H1 (cell line): ENCODE measurements at regions not wholly inside any gene's neighbourhood (a gene's known extent, or its start where the extent isn't known, plus 50 kb on each side); places are given as distances from the start of the nearest gene placed in this dataset.

ENCODE experiments used
- CTCF ChIA-PET: fragments of 300-600 bp; sonication (Branson Sonifier 250); formaldehyde crosslinking; loops from one replicate; lab custom pipeline; 2021; ENCODE audit not compliant: partially characterized antibody; lab: Charles Lee
- POLR2A ChIA-PET: fragments of 300-600 bp; sonication (Branson Sonifier 250); formaldehyde crosslinking; loops from one replicate; lab custom pipeline; 2021; ENCODE audit warnings: inconsistent platforms; ENCODE audit not compliant: partially characterized antibody; lab: Charles Lee
- DNase-seq, 2 experiments: peaks; one replicate each; pipeline versions ENCODE4 v3.0.0 to v3.0.0-alpha.2; 2010 to 2022; ENCODE audit warnings: low spot score in 2 of 2, low read depth in 1 of 2, mixed read lengths in 1 of 2
- FAIRE-seq: peaks from 2 replicates; lab custom pipeline; 2011; peaks lifted over from hg19 to GRCh38; lab: Jason Lieb, UNC
- H2AFZ ChIP-seq: 2 replicates; pipeline ENCODE4 v1.8.1; 2012; ENCODE audit warnings: low read length, inconsistent platforms
- H2AK5ac ChIP-seq: 2 replicates; pipeline ENCODE4 v1.6.1; 2013; ENCODE audit warnings: low read depth, low read length
- H2BK120ac ChIP-seq: replicated peaks from 2 replicates; pipeline ENCODE3; 2013; ENCODE audit warnings: low read depth, low read length, inconsistent platforms
- H2BK12ac ChIP-seq: 2 replicates; pipeline ENCODE4 v1.6.1; 2013; ENCODE audit warnings: low read depth, low read length
- H2BK15ac ChIP-seq: 2 replicates; pipeline ENCODE4 v1.6.1; 2013; ENCODE audit warnings: low read length
- H2BK20ac ChIP-seq: 2 replicates; pipeline ENCODE4 v1.6.1; 2013; ENCODE audit warnings: low read length
- H2BK5ac ChIP-seq: 2 replicates; pipeline ENCODE4 v1.6.1; 2013; ENCODE audit warnings: low read depth, low read length
- H3K14ac ChIP-seq: 2 replicates; pipeline ENCODE4 v1.6.1; 2013; ENCODE audit warnings: inconsistent platforms; ENCODE audit not compliant: insufficient read length
- H3K18ac ChIP-seq: 2 replicates; pipeline ENCODE4 v1.6.1; 2013; ENCODE audit warnings: low read length; ENCODE audit errors: extremely low read depth
- H3K23ac ChIP-seq: 2 replicates; pipeline ENCODE4 v1.6.1; 2013; ENCODE audit warnings: inconsistent platforms; ENCODE audit not compliant: insufficient read length
- H3K23me2 ChIP-seq: 2 replicates; pipeline ENCODE4 v1.6.1; 2013; ENCODE audit warnings: low read depth, low read length
- H3K27ac ChIP-seq: 2 replicates; pipeline ENCODE4 v1.6.1; 2011; ENCODE audit warnings: low read depth, low read length, inconsistent platforms
- H3K27me3 ChIP-seq, 4 experiments: replicated peaks in 1 of 4; 1 replicate in 1 of 4; 2 replicates in 3 of 4; pipeline versions ENCODE4 v1.6.1 to v1.8.1; 2011 to 2013; ENCODE audit warnings: low read length in 3 of 4, mild to moderate bottlenecking in 3 of 4, inconsistent platforms in 2 of 4, mixed read lengths in 2 of 4, moderate library complexity in 1 of 4; ENCODE audit not compliant: control insufficient read depth in 3 of 4, insufficient read depth in 3 of 4; ENCODE audit errors: extremely low read depth in 1 of 4
- H3K36me3 ChIP-seq, 4 experiments: 2 replicates each; pipeline versions ENCODE4 v1.6.1 to v1.8.1; 2011 to 2013; ENCODE audit warnings: mild to moderate bottlenecking in 4 of 4, low read length in 3 of 4, moderate library complexity in 2 of 4, control low read depth in 1 of 4, inconsistent platforms in 1 of 4; ENCODE audit not compliant: insufficient read depth in 4 of 4, control insufficient read depth in 2 of 4
- H3K4ac ChIP-seq: replicated peaks from 2 replicates; pipeline ENCODE3; 2013; ENCODE audit warnings: low read length, low read depth, mixed read lengths, inconsistent platforms; ENCODE audit not compliant: insufficient read length
- H3K4me1 ChIP-seq, 4 experiments: replicated peaks in 1 of 4; 1 replicate in 1 of 4; 2 replicates in 3 of 4; pipeline versions ENCODE4 v1.6.1 to v1.8.1; 2011 to 2013; ENCODE audit warnings: low read length in 3 of 4, inconsistent platforms in 2 of 4, mixed read lengths in 1 of 4; ENCODE audit not compliant: insufficient read depth in 4 of 4, control insufficient read depth in 3 of 4
- H3K4me2 ChIP-seq, 2 experiments: 2 replicates each; pipeline versions ENCODE4 v1.6.1 to v1.8.1; 2011 to 2013; ENCODE audit warnings: low read depth in 2 of 2, low read length in 2 of 2, control low read depth in 1 of 2, inconsistent platforms in 1 of 2, mild to moderate bottlenecking in 1 of 2; ENCODE audit not compliant: insufficient read depth in 1 of 2
- H3K4me3 ChIP-seq, 4 experiments: fragments of 200-600, 300-600 bp in 1 of 4; sonication (generic), shearing (Covaris generic), sonication (Bioruptor Twin) in 1 of 4; 2 replicates each; pipeline versions ENCODE4 v1.5.1 to v1.8.1; 2011 to 2016; ENCODE audit warnings: low read length in 4 of 4, low read depth in 3 of 4, control low read depth in 2 of 4, inconsistent platforms in 2 of 4, mild to moderate bottlenecking in 2 of 4, mixed read lengths in 1 of 4, moderate library complexity in 1 of 4; ENCODE audit not compliant: insufficient read depth in 2 of 4; ENCODE audit errors: extremely low read depth in 1 of 4
- H3K56ac ChIP-seq: replicated peaks from 2 replicates; pipeline ENCODE3; 2013; ENCODE audit warnings: low read depth, mild to moderate bottlenecking, mixed read lengths, low read length, inconsistent platforms; ENCODE audit not compliant: insufficient read length
- H3K79me1 ChIP-seq: 2 replicates; pipeline ENCODE4 v1.6.1; 2013; ENCODE audit warnings: low read depth, low read length, control low read depth
- H3K79me2 ChIP-seq, 2 experiments: 2 replicates each; pipeline versions ENCODE4 v1.6.1 to v1.8.1; 2012 to 2013; ENCODE audit warnings: low read length in 2 of 2, mild to moderate bottlenecking in 2 of 2, inconsistent platforms in 1 of 2; ENCODE audit not compliant: insufficient read depth in 2 of 2, control insufficient read depth in 1 of 2
- H3K9ac ChIP-seq, 4 experiments: replicated peaks in 1 of 4; 1 replicate in 1 of 4; 2 replicates in 3 of 4; pipeline versions ENCODE4 v1.6.1 to v1.8.1; 2011 to 2013; ENCODE audit warnings: low read depth in 3 of 4, low read length in 3 of 4, control low read depth in 2 of 4, mild to moderate bottlenecking in 2 of 4, moderate library complexity in 2 of 4, inconsistent platforms in 1 of 4; ENCODE audit errors: extremely low read depth in 1 of 4
- H3K9me3 ChIP-seq, 2 experiments: 2 replicates each; pipeline versions ENCODE4 v1.6.1 to v1.8.1; 2012 to 2013; ENCODE audit warnings: mild to moderate bottlenecking in 2 of 2, moderate library complexity in 2 of 2, control low read depth in 1 of 2, inconsistent platforms in 1 of 2, low read depth in 1 of 2, low read length in 1 of 2, mixed read lengths in 1 of 2; ENCODE audit not compliant: insufficient read depth in 2 of 2
- H4K20me1 ChIP-seq, 2 experiments: replicated peaks in 1 of 2; 2 replicates each; pipeline versions ENCODE3 to v1.8.1; 2011 to 2013; ENCODE audit warnings: inconsistent platforms in 2 of 2, low read length in 2 of 2, mild to moderate bottlenecking in 1 of 2; ENCODE audit not compliant: insufficient read depth in 2 of 2, control insufficient read depth in 1 of 2
- H4K5ac ChIP-seq: 2 replicates; pipeline ENCODE4 v1.6.1; 2013; ENCODE audit warnings: low read length, low read depth, mixed read lengths, inconsistent platforms; ENCODE audit not compliant: insufficient read length
- H4K8ac ChIP-seq: 2 replicates; pipeline ENCODE4 v1.8.0; 2013; ENCODE audit warnings: mild to moderate bottlenecking, moderate library complexity, low read length, inconsistent platforms; ENCODE audit not compliant: insufficient read depth; ENCODE audit errors: extremely low read depth
- H4K91ac ChIP-seq: replicated peaks from 2 replicates; pipeline ENCODE3; 2013; ENCODE audit warnings: low read length, mixed read lengths, inconsistent platforms; ENCODE audit not compliant: insufficient read length
- BCL11A ChIP-seq, 2 experiments: IDR thresholded peaks; one replicate each; pipeline ENCODE4 v1.6.1; 2011; ENCODE audit warnings: low read depth in 2 of 2, low read length in 2 of 2, mild to moderate bottlenecking in 2 of 2
- CBX8 ChIP-seq: fragments of 300-800, 300-1000 bp; sonication (generic); IDR thresholded peaks from 2 replicates; pipeline ENCODE4 v1.7.1; 2016; ENCODE audit warnings: low read depth, low read length, borderline replicate concordance
- CEBPB ChIP-seq: IDR thresholded peaks from 2 replicates; pipeline ENCODE4 v1.6.1; 2012; ENCODE audit warnings: low read depth, low read length
- CREB1 ChIP-seq: IDR thresholded peaks from 2 replicates; pipeline ENCODE4 v1.6.1; 2012; ENCODE audit warnings: inconsistent platforms
- EZH2 ChIP-seq: fragments of 200-600 bp; sonication (generic); IDR thresholded peaks from 2 replicates; pipeline ENCODE4 v1.7.1; 2012; ENCODE audit warnings: low read depth, mild to moderate bottlenecking, moderate library complexity, low read length, inconsistent platforms; ENCODE audit not compliant: severe bottlenecking
- FOSL1 ChIP-seq: IDR thresholded peaks from 2 replicates; pipeline ENCODE4 v1.6.1; 2011; ENCODE audit warnings: mild to moderate bottlenecking, low read depth, low read length, moderate library complexity; ENCODE audit not compliant: insufficient read depth
- JUN ChIP-seq: IDR thresholded peaks from 2 replicates; pipeline ENCODE4 v1.6.1; 2011; ENCODE audit warnings: low read depth, mild to moderate bottlenecking, improper control_type of control experiment, low read length
- WGBS, 2 experiments: shearing (Covaris generic) in 1 of 2; methylation state at CpG; one replicate each; pipeline versions ENCODE4 v1.1.6 to v1.1.7; 2013 to 2015; ENCODE audit warnings: low lambda C conversion rate in 2 of 2, mixed read lengths in 2 of 2, inconsistent platforms in 1 of 2, low coverage in 1 of 2, missing lambda C conversion rate in 1 of 2; ENCODE audit not compliant: insufficient replicate concordance in 2 of 2, insufficient coverage in 1 of 2, insufficient read length in 1 of 2; ENCODE audit errors: extremely low coverage in 1 of 2, missing lambda C conversion rate in 1 of 2; 5-methylcytosine and 5-hydroxymethylcytosine counted together

DNA sequence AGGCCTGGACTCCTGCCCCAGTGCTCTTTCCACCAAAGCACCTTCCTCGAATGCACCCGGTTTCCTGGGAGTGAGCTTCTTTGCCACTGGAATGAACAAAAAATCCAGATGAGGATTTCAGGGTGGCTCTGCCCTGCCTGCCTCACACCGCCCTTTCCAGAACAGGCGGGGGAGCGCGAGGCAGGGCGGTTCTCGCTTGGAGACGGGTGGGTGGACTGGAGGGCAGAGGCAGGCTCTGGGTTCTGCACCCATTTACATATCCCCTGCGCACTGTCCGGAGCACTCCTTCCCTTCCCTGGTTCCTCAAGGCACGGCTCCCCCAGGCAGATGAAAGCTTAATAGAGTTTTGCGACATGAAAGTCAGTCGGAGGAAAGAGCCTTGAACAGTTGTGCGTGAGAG lies 69.7 kb upstream of the DLK1 start:
- Histone ChIP-seq H3K36me3 (no peaks in the 10 kb centered on the region), H3K23ac (no peak overlapping the region), H2BK15ac (no peak overlapping the region), H3K14ac (no peak overlapping the region), H3K4me1 (peaks cover 0 to 17% (median 7%) of the 10 kb centered on the region in 4 experiments; a peak in 5 of 7 replicates), H2BK20ac (no peak overlapping the region), H3K56ac (no peak overlapping the region), H3K23me2 (no peaks in the 10 kb centered on the region), H3K9ac (no peak overlapping the region), H3K27me3 (peaks cover 0 to 8% (median 1%) of the 10 kb centered on the region in 4 experiments; a peak in 2 of 7 replicates), H2AK5ac (no peak overlapping the region), H4K91ac (no peak overlapping the region), H2AFZ (no peak overlapping the region), H2BK120ac (no peak overlapping the region), H4K5ac (no peak overlapping the region), H3K18ac (no peak overlapping the region), H3K4me3 (no peak overlapping the region), H3K4ac (no peak overlapping the region), H2BK12ac (no peak overlapping the region), H2BK5ac (no peak overlapping the region), H4K20me1 (no peaks in the 10 kb centered on the region), H3K27ac (no peak overlapping the region), H3K4me2 (no peak overlapping the region), H3K9me3 (no peaks in the 10 kb centered on the region), H3K79me1 (no peaks in the 10 kb centered on the region), H3K79me2 (no peaks in the 10 kb centered on the region), H4K8ac (no peak overlapping the region)
- 89% methylated on average over 15 of the region's 15 CpGs; no CpG with 5 or more reads in 1 of the 2 experiments for WGBS, 2 experiments
- DNase-seq (no peak), FAIRE-seq (no peak)
- CTCF ChIA-PET: interaction anchor here (0.5 to 9.5 kb wide), 17 partner anchors 7 to 270 kb away, joined by 3 to 109 read pairs (median 4); no protein-coding TSS in a partner anchor
- POLR2A ChIA-PET: no interaction called here
- TF ChIP-seq JUN (no peak), CREB1 (no peak), CEBPB (no peak), EZH2 (no peak), BCL11A (IDR thresholded peaks at IDR 0.05; ENCODE audit: low read depth in 2 of 2, low read length in 2 of 2) (no peak), FOSL1 (no peak), CBX8 (no peak)
